ENCODE measurements at regions not wholly inside any gene's neighbourhood (a gene's known extent, or its start where the extent isn't known, plus 50 kb on each side); places are given as distances from the start of the nearest gene placed in this dataset.

- DNase-seq = no peak
- Histone ChIP-seq H3K9me3 (replicated peaks in 1 of 3) (no peaks in the 10 kb centered on the region), H3K4me3 (no peak overlapping the region), H3K27ac (no peak overlapping the region), H3K4me1 (replicated peaks in 1 of 2) (no peaks in the 10 kb centered on the region), H3K36me3 (replicated peaks in 1 of 2) (no peaks in the 10 kb centered on the region), H3K27me3 (no peaks in the 10 kb centered on the region)
- TF ChIP-seq POLR2A (IDR thresholded peaks at IDR 0.05) (no peak), CTCF (IDR thresholded peaks at IDR 0.05) (no peak)
- intact Hi-C loops (cut with DNase I) = no loop called here
- WGBS, 4 donors = 41 to 59% (median 43%) methylated on average over 1 of the region's 1 CpG
These were observed 196.8 kb upstream of the POT1 start for GRCh38 chr7:125126376-125126775.

- H3K4me3 ChIP-seq = no peak overlapping the region
- no peaks in the 10 kb centered on the region for H3K36me3 ChIP-seq (replicated peaks in 1 of 2)
- no peak overlapping the region for H3K27ac ChIP-seq
- H3K9me3 ChIP-seq (replicated peaks in 1 of 3) = no peaks in the 10 kb centered on the region
- no peaks in the 10 kb centered on the region for H3K27me3 ChIP-seq
- no peaks in the 10 kb centered on the region for H3K4me1 ChIP-seq (replicated peaks in 1 of 2)
- intact Hi-C loops (cut with DNase I) = no loop called here
- TF ChIP-seq POLR2A (IDR thresholded peaks at IDR 0.05) (no peak), CTCF (IDR thresholded peaks at IDR 0.05) (no peak)
- 93 to 97% (median 95%) methylated on average over 10 to 15 of the region's 15 CpGs for WGBS, 4 donors
- DNase-seq = no peak
These were observed 195.7 kb upstream of the POT1 start for GRCh38 chr7:125125315-125125714.

- no peak for DNase-seq
- Histone ChIP-seq H3K4me3 (no peak overlapping the region), H3K36me3 (replicated peaks in 1 of 2) (no peaks in the 10 kb centered on the region), H3K4me1 (replicated peaks in 1 of 2) (no peaks in the 10 kb centered on the region), H3K27me3 (no peaks in the 10 kb centered on the region), H3K9me3 (replicated peaks in 1 of 3) (no peaks in the 10 kb centered on the region), H3K27ac (no peak overlapping the region)
- intact Hi-C loops (cut with DNase I) = no loop called here
- WGBS, 4 donors = 42 to 63% (median 54%) methylated on average over 2 of the region's 2 CpGs
- TF ChIP-seq CTCF (IDR thresholded peaks at IDR 0.05) = no peak
- no peak for TF ChIP-seq POLR2A (IDR thresholded peaks at IDR 0.05)
These were observed 192.5 kb upstream of the POT1 start for GRCh38 chr7:125122173-125122572.

GRCh38 chr7:125119559-125120115, 190.0 kb upstream of the POT1 start:
- H3K4me3 ChIP-seq = no peak overlapping the region
- no peaks in the 10 kb centered on the region for H3K4me1 ChIP-seq (replicated peaks in 1 of 2)
- H3K36me3 ChIP-seq (replicated peaks in 1 of 2) = no peaks in the 10 kb centered on the region
- TF ChIP-seq CTCF (IDR thresholded peaks at IDR 0.05) (no peak), POLR2A (IDR thresholded peaks at IDR 0.05) (no peak)
- H3K27me3 ChIP-seq = no peaks in the 10 kb centered on the region
- DNase-seq = no peak
- intact Hi-C loops (cut with DNase I) = no loop called here
- H3K9me3 ChIP-seq (replicated peaks in 1 of 3) = no peaks in the 10 kb centered on the region
- no peak overlapping the region for H3K27ac ChIP-seq
- WGBS, 4 donors = 65 to 74% (median 70%) methylated on average over 4 of the region's 4 CpGs

Measured in adrenal gland (tissue), 9 donors.